Lung (tissue), 11 donors: ENCODE measurements at regions not wholly inside any gene's neighbourhood (a gene's known extent, or its start where the extent isn't known, plus 50 kb on each side); places are given as distances from the start of the nearest gene placed in this dataset.

Experiments
- ATAC-seq: fragments of 200-7000 bp; cut with Tn5 transposase; one replicate; pipeline ENCODE4 v1.9.1; 2020; ENCODE audit warnings: moderate number of reproducible peaks; ENCODE audit not compliant: insufficient read depth, low FRiP score
- DNase-seq, 3 donors: peaks; one replicate each; pipeline ENCODE4 v3.0.0-alpha.2; 2013 to 2017
- H3K27ac ChIP-seq, 2 donors: one replicate each; pipeline ENCODE4 v1.5.1; 2013; ENCODE audit warnings: mild to moderate bottlenecking in 2 of 2, moderate library complexity in 2 of 2, control low read depth in 1 of 2, inconsistent platforms in 1 of 2, low read depth in 1 of 2, low read length in 1 of 2
- H3K27me3 ChIP-seq, 3 donors: one replicate each; pipeline ENCODE4 v1.5.1; 2013; ENCODE audit warnings: low read length in 2 of 3; ENCODE audit not compliant: control insufficient read depth in 3 of 3, insufficient read depth in 3 of 3
- H3K36me3 ChIP-seq, 4 donors: one replicate each; pipeline ENCODE4 v1.5.1; 2013; ENCODE audit warnings: low read length in 4 of 4, mild to moderate bottlenecking in 1 of 4, moderate library complexity in 1 of 4; ENCODE audit not compliant: control insufficient read depth in 4 of 4, insufficient read depth in 4 of 4
- H3K4me1 ChIP-seq, 5 donors: one replicate each; pipeline ENCODE4 v1.5.1; 2013; ENCODE audit warnings: low read length in 5 of 5, mild to moderate bottlenecking in 2 of 5, moderate library complexity in 1 of 5; ENCODE audit not compliant: control insufficient read depth in 5 of 5, insufficient read depth in 5 of 5
- H3K4me3 ChIP-seq: one replicate; pipeline ENCODE4 v1.5.1; 2013; ENCODE audit warnings: mild to moderate bottlenecking, control low read depth, moderate library complexity
- H3K9ac ChIP-seq, 2 donors: one replicate each; pipeline ENCODE4 v1.5.1; 2013; ENCODE audit warnings: low read length in 2 of 2, control low read depth in 1 of 2; ENCODE audit not compliant: insufficient read depth in 1 of 2
- H3K9me3 ChIP-seq, 4 donors: one replicate each; pipeline ENCODE4 v1.5.1; 2013; ENCODE audit warnings: low read length in 3 of 4, mild to moderate bottlenecking in 1 of 4, moderate library complexity in 1 of 4; ENCODE audit not compliant: control insufficient read depth in 4 of 4, insufficient read depth in 3 of 4
- CTCF ChIP-seq: IDR thresholded peaks from 2 replicates; pipeline ENCODE4 v1.5.1; 2012; ENCODE audit warnings: mild to moderate bottlenecking; ENCODE audit errors: control extremely low read depth, extremely low read depth
- WGBS, 2 donors: extraction: QIAGEN DNeasy Blood & Tissue Kit; methylation state at CpG; one replicate each; pipeline ENCODE4 v1.1.7; 2013; 5-methylcytosine and 5-hydroxymethylcytosine counted together
- donor health status: control.
- donor health status: control.
- donor health status: Bipolar disorder and iron deficiency.
- donor health status: healthy.
- donor health status: DM: yes; HTN: yes; CAD: no.

- Histone ChIP-seq H3K9me3 (peaks cover 0 to 7% (median 2%) of the 10 kb centered on the region in 4 donors), H3K4me3 (no peak overlapping the region), H3K27me3 (no peaks in the 10 kb centered on the region), H3K4me1 (no peaks in the 10 kb centered on the region), H3K9ac (no peak overlapping the region), H3K36me3 (no peaks in the 10 kb centered on the region), H3K27ac (no peak overlapping the region)
- DNase-seq, result no peak
- no peak for TF ChIP-seq CTCF
- 90 to 94% methylated on average over 2 of the region's 2 CpGs for WGBS, 2 donors
- no peak for ATAC-seq
Measured at GRCh38 chr11:11724994-11725393, 103.2 kb upstream of the GALNT18 start.

- DNase-seq (no peak), ATAC-seq (no peak)
- Histone ChIP-seq H3K9ac (no peak overlapping the region), H3K36me3 (no peaks in the 10 kb centered on the region), H3K27ac (no peak overlapping the region), H3K4me3 (no peak overlapping the region), H3K27me3 (no peaks in the 10 kb centered on the region), H3K9me3 (peaks cover 0 to 4% (median 2%) of the 10 kb centered on the region in 4 donors), H3K4me1 (peaks cover 0 to 5% (median 0%) of the 10 kb centered on the region in 5 donors)
- TF ChIP-seq CTCF, result no peak
- WGBS, 2 donors, result 78 to 90% methylated on average over 3 of the region's 3 CpGs
Measured at GRCh38 chr11:11722861-11723260, 101.1 kb upstream of the GALNT18 start.

- no peak overlapping the region for H3K9ac ChIP-seq
- WGBS, 2 donors, result 94 to 100% methylated on average over 3 of the region's 3 CpGs
- H3K4me1 ChIP-seq, result peaks cover 0 to 10% (median 0%) of the 10 kb centered on the region in 5 donors
- TF ChIP-seq CTCF, result no peak
- no peak for ATAC-seq
- no peak for DNase-seq
- no peak overlapping the region for H3K27ac ChIP-seq
- H3K27me3 ChIP-seq, result no peaks in the 10 kb centered on the region
- no peaks in the 10 kb centered on the region for H3K36me3 ChIP-seq
- no peak overlapping the region for H3K4me3 ChIP-seq
- H3K9me3 ChIP-seq, result peaks cover 0 to 6% (median 2%) of the 10 kb centered on the region in 4 donors
Measured at GRCh38 chr11:11722246-11722645, 100.4 kb upstream of the GALNT18 start.

- Histone ChIP-seq H3K36me3 (no peaks in the 10 kb centered on the region), H3K9ac (no peak overlapping the region), H3K4me3 (no peak overlapping the region), H3K27ac (no peak overlapping the region), H3K27me3 (no peaks in the 10 kb centered on the region), H3K9me3 (peaks cover 0 to 14% (median 2%) of the 10 kb centered on the region in 4 donors), H3K4me1 (peaks cover 0 to 10% (median 0%) of the 10 kb centered on the region in 5 donors)
- WGBS, 2 donors, result 70 to 72% methylated on average over 3 of the region's 3 CpGs
- no peak for TF ChIP-seq CTCF
- peak in 2 of 3 donors; percentile 68 to 83 for DNase-seq
- no peak for ATAC-seq
Measured at GRCh38 chr11:11718511-11718910, 96.7 kb upstream of the GALNT18 start.
